DMS 273 (cell line): ENCODE measurements at regions not wholly inside any gene's neighbourhood (a gene's known extent, or its start where the extent isn't known, plus 50 kb on each side); places are given as distances from the start of the nearest gene placed in this dataset.

ENCODE experiments used
- DNase-seq: peaks from one replicate; lab custom pipeline; 2025; ENCODE audit not compliant: unreplicated experiment; lab: John Stamatoyannopoulos, UW

DNA sequence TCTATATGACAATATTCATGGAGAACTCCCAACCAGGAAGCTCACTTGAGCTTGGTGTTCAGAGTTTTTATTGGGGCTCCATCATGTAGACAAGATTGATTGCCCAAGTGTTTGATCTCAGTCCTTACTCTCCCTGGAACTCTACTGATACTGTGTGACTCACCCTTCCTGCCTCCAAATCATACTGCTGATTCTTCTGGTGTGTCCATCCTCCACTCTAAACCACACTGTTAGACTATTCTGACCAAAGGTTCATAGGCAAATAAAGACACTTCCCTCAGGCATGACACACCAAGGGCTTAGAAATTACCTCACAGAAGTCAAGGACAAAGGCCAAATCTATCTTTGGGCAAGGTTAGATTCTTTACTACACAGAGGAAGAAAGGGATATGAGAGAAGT, 107.9 kb upstream of the CDH20 start:
- no peak for DNase-seq

DNA sequence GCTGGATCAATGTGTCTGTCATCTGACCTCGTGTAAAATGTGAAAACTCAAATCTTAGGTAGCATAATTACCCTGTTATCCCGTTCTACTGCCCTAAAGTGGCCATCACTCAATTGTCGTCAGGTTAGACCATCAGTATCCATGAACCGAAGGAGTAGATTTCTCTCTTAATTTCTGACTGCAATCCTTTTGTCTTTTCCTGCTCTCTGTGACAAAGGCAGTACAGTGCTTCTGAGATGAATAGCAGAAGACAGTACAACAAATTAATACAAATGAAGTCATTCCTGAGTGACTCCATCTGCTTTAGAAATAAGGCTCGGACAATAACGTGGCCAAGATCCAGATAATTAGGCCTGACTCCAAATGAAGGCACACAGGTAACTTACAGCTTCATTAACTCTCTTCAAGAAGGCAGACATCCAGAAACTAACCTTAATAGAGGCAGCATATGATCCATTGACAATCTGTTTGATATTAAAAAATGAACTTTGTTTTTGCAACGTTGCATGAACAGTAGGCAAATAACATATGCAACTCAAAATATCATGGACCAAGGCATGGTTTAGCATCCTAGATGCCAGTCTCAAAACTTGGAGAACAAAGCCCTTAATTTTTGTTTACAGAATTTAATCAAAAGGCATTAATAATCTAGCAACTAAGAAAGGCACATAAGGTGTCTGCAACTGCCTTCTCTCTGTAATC, 96.7 kb upstream of the CDH20 start:
- DNase-seq = no peak

DNA sequence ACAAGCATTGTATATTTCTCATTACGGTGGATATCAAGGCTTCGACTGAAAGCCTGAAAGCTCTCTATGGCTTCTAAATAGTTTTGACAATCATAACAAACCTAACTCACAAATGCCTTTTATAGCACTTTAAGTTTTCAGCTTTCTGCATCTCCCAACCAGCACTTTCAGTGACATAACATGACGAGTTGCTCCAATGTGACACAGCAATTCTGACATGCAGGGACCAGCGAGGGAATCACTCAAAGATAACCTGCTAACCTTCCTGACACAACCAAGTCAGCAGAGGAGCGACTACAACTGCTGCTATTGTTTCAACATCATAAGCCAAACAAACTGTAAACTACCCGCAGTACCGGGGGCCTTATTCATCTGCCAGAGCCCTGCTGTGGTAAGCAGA, 95.7 kb upstream of the CDH20 start:
- no peak for DNase-seq

DNA sequence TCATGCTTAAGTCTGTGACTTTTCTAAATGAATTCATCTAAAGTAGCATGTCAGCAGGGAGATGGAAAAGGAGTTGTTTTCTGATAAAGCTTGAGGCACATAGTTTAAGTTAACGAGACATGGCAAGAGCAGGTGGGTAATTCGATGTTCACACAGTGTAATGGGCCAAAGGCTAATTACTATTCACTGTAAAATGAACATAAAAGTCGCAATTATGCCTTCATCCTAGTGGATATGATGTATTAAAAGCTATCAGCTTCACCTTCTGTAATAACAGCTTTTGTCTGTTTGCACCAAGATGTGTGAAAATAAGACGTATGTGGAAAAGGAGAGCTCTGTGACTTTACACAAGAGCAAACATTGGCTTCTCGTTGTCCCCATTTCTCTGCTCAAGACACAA, 94.2 kb upstream of the CDH20 start:
- no peak for DNase-seq

DNA sequence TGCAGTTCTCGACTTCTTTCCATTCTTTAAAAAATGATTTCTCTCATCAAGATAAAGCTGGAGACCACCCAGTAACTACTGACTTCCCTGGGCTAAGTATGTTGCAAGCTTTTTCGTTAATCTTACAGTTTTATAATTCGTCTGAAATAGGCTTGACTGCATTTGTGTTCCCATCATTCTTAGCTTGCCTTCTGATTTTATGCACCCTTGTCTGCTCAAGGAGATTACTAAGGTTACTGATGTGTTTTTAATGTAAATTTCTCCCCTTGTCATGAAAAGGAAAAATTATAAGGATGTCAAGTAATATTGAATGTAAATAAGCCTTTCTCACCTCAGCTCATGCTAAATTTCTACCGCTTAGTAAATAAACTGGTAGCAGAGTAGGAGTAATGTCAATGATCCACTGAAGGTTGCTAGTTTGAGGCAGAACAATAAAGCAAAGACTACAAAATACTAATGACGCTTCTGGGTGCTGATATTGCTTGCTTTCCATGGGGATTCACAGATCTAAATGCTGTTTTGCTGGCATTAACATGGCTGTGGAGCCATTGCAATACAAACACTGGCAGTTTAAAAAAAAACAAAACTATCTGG, 91.9 kb upstream of the CDH20 start:
- DNase-seq = no peak

DNA sequence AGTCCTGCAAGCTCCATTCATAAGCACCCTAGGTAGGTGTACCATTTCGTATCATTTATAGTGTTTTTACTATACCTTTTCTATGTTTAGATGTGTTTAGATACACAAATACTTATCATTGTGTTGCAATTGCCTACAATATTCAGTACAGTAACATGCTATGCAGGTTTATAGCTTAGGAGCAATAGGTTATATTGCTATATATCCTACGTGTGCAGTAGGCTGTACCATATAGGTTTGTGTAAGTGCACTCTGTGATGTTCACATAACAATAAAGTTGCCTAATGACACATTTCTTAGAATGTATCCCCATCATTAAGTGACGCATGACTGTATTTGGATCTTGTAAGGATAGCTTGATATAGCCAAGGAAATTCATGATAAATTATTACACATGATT, 88.6 kb upstream of the CDH20 start:
- DNase-seq = no peak

DNA sequence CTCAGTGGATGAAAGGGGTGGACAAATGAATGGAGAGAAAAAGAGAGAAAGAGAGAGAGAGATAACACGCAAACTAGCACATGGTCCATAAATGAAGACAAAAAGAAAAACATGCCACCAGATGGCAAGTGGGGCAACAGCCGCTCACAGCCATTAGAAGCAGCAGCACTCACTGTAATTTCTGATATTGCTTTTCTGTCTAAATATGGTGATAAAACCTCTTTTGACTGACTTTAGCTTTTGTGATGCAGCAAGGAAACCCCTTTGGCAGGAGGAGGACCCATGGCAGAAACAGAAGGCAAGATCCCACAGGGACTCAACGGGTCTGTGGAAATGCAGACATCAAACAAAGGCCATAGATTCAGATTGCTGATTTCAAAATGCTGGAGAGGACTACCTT, 88.0 kb upstream of the CDH20 start:
- DNase-seq = peak; percentile 43

DNA sequence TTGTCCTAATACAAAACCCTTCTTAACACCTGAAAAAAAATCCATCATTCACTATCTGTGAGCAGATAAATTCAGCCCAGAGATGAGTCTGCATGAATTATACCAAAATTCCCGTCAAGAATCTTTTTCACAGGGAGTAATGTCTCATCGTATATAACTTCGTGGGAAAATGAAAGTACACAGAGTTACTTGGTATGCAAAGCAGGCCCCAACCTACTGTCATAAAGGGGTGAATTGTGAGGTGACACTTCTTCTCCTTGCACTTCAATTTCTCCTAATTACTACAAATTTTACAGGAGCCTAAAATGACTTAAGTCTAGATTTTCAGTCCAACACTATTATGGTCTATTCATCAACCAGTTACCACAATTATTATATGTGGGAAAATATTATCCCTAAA, 84.6 kb upstream of the CDH20 start:
- no peak for DNase-seq

DNA sequence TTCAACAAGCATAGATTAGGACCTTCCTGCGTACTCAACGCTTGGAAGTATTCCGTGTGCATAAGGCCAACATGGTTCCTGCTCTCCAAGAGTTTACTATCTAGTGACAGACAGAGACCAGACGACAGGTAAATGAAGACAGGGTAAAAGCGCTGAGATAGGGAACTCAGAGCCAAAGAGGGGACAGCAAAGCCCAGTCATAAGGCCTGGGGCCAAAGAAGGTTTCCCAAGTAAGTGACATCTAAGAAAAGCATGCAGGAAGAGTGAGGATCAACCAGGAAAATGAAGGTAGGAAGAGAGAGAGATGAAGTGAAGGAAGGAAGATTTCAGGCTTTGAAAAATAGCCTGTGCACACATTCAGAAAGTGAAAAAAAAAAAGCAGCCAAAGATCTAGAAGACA, 76.9 kb upstream of the CDH20 start:
- no peak for DNase-seq

DNA sequence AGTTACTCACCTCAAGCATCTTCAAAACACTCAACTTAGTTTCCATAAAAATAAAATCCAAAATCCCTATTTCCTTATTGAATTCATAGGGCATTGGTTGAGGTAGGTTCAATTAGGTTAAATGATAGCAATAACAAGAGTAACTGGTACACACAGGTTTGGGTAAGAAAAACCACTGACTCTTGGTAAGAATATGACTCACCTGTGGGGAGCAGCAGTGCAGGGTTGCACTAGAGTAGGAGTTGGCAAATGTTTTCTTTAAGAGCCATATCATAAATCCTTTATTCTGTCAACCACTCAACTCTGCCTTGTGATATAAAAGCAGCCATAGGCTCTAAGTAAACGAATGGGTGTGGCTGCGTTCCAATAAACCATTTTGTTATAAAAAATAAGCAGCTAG, 71.4 kb upstream of the CDH20 start:
- no peak for DNase-seq

DNA sequence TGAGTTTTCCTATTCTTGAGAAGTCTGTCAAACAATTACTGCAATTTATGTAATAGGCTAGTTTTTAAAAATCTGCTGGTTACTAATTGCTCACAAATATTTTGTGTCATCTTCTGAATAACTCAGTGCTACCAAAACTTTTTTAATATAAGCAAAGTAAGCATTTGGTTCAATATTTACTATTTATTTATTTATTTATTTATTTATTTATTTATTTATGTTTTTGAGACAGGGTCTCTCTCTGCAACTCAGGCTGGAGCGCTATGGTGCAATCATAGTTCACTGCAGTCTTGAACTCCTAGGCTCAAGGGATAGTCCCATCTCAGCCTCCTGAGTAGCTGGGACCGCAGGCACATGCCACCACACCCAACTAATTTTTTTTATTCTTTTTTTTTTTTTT, 60.4 kb upstream of the CDH20 start:
- no peak for DNase-seq

DNA sequence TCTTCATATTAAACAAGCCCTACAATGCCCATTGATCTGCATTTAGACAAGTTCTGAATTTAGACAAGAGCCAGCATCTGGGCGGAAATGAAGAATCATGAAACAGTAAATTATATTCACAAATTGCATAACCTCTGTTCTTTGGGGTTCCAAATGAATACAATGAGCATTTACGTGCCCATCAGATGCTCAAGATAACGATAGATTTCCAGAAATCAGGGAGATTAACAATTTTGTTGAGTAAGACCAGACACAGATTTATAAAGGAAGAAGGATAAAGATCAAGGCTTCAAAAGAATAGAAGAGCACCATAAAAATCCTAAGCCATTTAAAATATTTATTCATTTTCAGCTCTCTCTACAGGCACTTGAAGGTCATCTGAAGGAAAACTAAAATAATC, 59.7 kb upstream of the CDH20 start:
- DNase-seq = no peak

DNA sequence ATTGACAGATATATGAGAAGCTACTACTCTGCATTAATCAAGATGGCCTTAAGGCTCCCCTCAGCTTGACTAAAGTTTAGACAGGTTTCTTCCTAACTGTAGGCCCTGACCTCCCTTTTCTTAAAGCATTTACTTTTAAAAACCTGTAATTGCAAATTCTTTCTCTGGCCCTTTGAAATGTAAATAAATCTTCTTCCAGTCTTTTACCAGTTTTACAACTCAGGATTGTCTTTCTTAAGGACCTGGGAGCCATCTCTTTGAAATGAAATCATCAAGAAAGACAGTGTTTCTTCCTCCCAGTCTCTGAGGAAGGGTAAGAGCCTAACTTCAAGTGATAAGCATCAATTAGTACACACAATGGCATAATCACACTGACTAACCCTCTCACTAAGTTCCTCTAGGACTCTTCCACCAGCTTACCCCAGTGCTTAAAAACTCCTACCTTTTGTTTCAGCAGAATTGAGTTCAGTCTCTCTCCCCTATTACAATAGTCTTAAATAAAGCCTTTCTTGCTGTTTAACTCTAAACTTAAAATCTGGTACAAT, 58.7 kb upstream of the CDH20 start:
- DNase-seq = no peak

DNA sequence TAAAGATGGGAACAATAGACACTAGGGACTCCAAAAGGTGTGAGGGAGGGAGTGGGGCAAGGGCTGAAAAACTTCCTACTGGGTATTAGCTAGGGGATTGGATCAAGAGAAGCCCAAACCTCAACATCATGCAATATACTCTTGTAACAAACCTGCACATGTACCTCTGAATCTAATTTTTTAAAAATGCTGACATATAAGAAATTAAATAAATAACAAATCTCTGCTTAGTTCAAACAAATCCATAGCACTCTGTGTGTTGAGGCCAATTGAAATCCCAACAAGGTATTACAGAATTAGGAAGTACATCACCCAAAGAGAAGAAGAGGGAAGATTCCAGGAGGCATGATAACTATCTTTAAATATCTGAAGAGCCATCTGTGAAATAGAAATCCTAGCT, 55.4 kb upstream of the CDH20 start:
- no peak for DNase-seq

DNA sequence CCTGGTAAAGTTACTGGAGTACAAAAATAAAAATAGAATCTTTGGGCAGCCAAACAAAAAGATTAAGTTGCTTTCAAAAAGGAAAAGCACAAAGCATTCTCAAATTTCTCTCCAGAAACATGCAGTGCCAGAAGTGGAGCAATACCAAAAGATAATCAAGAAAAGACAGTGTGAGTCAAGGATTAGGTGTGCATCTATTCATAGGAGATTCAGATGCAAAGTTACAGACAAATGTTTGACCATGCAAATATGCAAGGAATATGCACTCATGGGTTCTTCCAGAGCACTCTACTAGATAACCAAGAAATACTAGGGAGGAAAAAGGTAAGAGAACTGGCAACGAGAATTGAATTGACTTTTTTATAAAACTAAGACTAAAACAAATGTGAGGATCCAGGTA, 51.8 kb upstream of the CDH20 start:
- no peak for DNase-seq

DNA sequence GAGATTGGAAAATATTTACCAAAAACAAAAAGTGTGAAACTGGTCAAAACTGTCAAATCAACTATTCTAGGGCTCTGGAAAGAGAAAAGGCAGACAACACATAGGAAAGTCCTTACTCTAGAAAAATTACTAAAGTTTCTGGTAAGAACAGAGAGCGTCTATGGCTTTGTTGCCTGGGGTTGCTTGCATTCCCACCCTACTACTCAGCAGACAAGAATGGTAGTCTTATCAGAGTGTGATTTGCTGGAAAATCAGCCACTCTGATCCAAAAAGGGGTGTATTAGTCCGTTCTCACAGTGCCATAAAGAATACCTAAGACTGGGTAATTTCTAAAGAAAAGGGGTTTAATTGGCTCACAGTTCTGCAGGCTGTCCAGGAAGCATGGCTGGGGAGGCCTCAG, 50.3 kb upstream of the CDH20 start:
- no peak for DNase-seq
